BJ (cell line): ENCODE measurements at regions not wholly inside any gene's neighbourhood (a gene's known extent, or its start where the extent isn't known, plus 50 kb on each side); places are given as distances from the start of the nearest gene placed in this dataset.

ENCODE experiments used
- CTCF ChIA-PET: fragments of 350-600 bp; formaldehyde crosslinking; extraction: SDS; loops from one replicate; lab custom pipeline; 2021; ENCODE audit warnings: antibody characterized with exemption, inconsistent platforms; lab: Yijun Ruan, JAX
- POLR2A ChIA-PET: fragments of 300-600 bp; sonication (Branson Sonifier 250); formaldehyde crosslinking; extraction: SDS; loops from one replicate; lab custom pipeline; 2021; ENCODE audit warnings: antibody characterized with exemption; lab: Charles Lee
- DNase-seq: peaks from one replicate; pipeline ENCODE4 v3.0.0-alpha.2; 2011; ENCODE audit warnings: low read depth
- H3K27me3 ChIP-seq: 2 replicates; pipeline ENCODE4 v1.6.0; 2011; ENCODE audit warnings: low read length; ENCODE audit not compliant: control insufficient read depth, insufficient read depth
- H3K36me3 ChIP-seq: 2 replicates; pipeline ENCODE4 v1.5.1; 2011; ENCODE audit warnings: low read length; ENCODE audit not compliant: control insufficient read depth, insufficient read depth
- H3K4me3 ChIP-seq: 2 replicates; pipeline ENCODE4 v1.5.1; 2011; ENCODE audit warnings: low read depth, mild to moderate bottlenecking, control low read depth, low read length
- CTCF ChIP-seq: IDR thresholded peaks from 2 replicates; pipeline ENCODE4 v1.5.1; 2011; ENCODE audit warnings: low read depth, mild to moderate bottlenecking, control low read depth, inconsistent platforms, low read length, moderate library complexity; ENCODE audit not compliant: insufficient read depth

- Histone ChIP-seq H3K36me3 (no peaks in the 10 kb centered on the region), H3K4me3 (no peak overlapping the region), H3K27me3 (no peaks in the 10 kb centered on the region)
- no peak for DNase-seq
- no peak for TF ChIP-seq CTCF
- ChIA-PET CTCF (no interaction called here), POLR2A (no interaction called here)
Observed at GRCh38 chr4:115355329-115355728, 241.9 kb upstream of the NDST4 start.

GRCh38 chr4:115353370-115353769 lies 239.9 kb upstream of the NDST4 start:
- H3K36me3 ChIP-seq: no peaks in the 10 kb centered on the region
- DNase-seq: no peak
- H3K4me3 ChIP-seq: no peak overlapping the region
- ChIA-PET POLR2A (no interaction called here), CTCF (no interaction called here)
- no peak for TF ChIP-seq CTCF
- no peaks in the 10 kb centered on the region for H3K27me3 ChIP-seq

- CTCF ChIA-PET: no interaction called here
- Histone ChIP-seq H3K36me3 (no peaks in the 10 kb centered on the region), H3K4me3 (no peak overlapping the region), H3K27me3 (no peaks in the 10 kb centered on the region)
- DNase-seq: no peak
- POLR2A ChIA-PET: no interaction called here
- TF ChIP-seq CTCF: no peak
Observed at GRCh38 chr4:115343171-115343570, 229.8 kb upstream of the NDST4 start.

- Histone ChIP-seq H3K4me3 (no peak overlapping the region), H3K36me3 (no peaks in the 10 kb centered on the region), H3K27me3 (no peaks in the 10 kb centered on the region)
- DNase-seq: no peak
- ChIA-PET CTCF (no interaction called here), POLR2A (no interaction called here)
- TF ChIP-seq CTCF: no peak
Observed at GRCh38 chr4:115334736-115335411, 221.5 kb upstream of the NDST4 start.

- Histone ChIP-seq H3K36me3 (no peaks in the 10 kb centered on the region), H3K27me3 (no peaks in the 10 kb centered on the region), H3K4me3 (no peak overlapping the region)
- no peak for DNase-seq
- ChIA-PET CTCF (no interaction called here), POLR2A (no interaction called here)
- TF ChIP-seq CTCF: no peak
Observed at GRCh38 chr4:115332078-115332477, 218.7 kb upstream of the NDST4 start.
